GM19397 (cell line): ENCODE measurements at regions not wholly inside any gene's neighbourhood (a gene's known extent, or its start where the extent isn't known, plus 50 kb on each side); places are given as distances from the start of the nearest gene placed in this dataset.
"Not testable (repeated sequence)": the region's sequence is repeated elsewhere in the genome, so short reads cannot be mapped to it uniquely, and the experiment has no call there.

Experiments
- ATAC-seq: cut with Tn5 transposase; IDR thresholded peaks from one replicate; pipeline ENCODE4 v1.9.1; 2021; ENCODE audit warnings: mild to moderate bottlenecking, moderate library complexity; ENCODE audit not compliant: unreplicated experiment

- ATAC-seq, result no peak
These were observed 63.9 kb downstream of the MAT2B start for GRCh38 chr5:163569284-163569683.

- no peak for ATAC-seq
These were observed 66.3 kb downstream of the MAT2B start for GRCh38 chr5:163571744-163572143.

- ATAC-seq, result no peak
These were observed 69.3 kb downstream of the MAT2B start for GRCh38 chr5:163574472-163575440.

- no peak for ATAC-seq
These were observed 73.2 kb downstream of the MAT2B start for GRCh38 chr5:163578652-163579051.

GRCh38 chr5:163579729-163580128 lies 74.3 kb downstream of the MAT2B start:
- no peak for ATAC-seq

GRCh38 chr5:163580516-163580915 lies 75.1 kb downstream of the MAT2B start:
- no peak for ATAC-seq

- ATAC-seq, result not testable (repeated sequence)
These were observed 78.2 kb downstream of the MAT2B start for GRCh38 chr5:163583491-163584153.

- ATAC-seq, result no peak
These were observed 79.8 kb downstream of the MAT2B start for GRCh38 chr5:163585206-163585605.

GRCh38 chr5:163586531-163586956 lies 81.1 kb downstream of the MAT2B start:
- no peak for ATAC-seq

- no peak for ATAC-seq
These were observed 89.5 kb downstream of the MAT2B start for GRCh38 chr5:163594951-163595350.

- ATAC-seq, result no peak
These were observed 90.7 kb downstream of the MAT2B start for GRCh38 chr5:163595932-163596607.

- no peak for ATAC-seq
These were observed 91.3 kb downstream of the MAT2B start for GRCh38 chr5:163596608-163597315.

GRCh38 chr5:163604013-163604412 lies 98.6 kb downstream of the MAT2B start:
- no peak for ATAC-seq

GRCh38 chr5:163607256-163607655 lies 101.8 kb downstream of the MAT2B start:
- ATAC-seq, result no peak

GRCh38 chr5:163608621-163609020 lies 103.2 kb downstream of the MAT2B start:
- no peak for ATAC-seq

GRCh38 chr5:163609910-163610309 lies 104.5 kb downstream of the MAT2B start:
- no peak for ATAC-seq

- no peak for ATAC-seq
These were observed 107.1 kb downstream of the MAT2B start for GRCh38 chr5:163612358-163613149.

GRCh38 chr5:163613150-163613442 lies 107.7 kb downstream of the MAT2B start:
- no peak for ATAC-seq

- no peak for ATAC-seq
These were observed 109.4 kb downstream of the MAT2B start for GRCh38 chr5:163614787-163615186.

- no peak for ATAC-seq
These were observed 114.0 kb downstream of the MAT2B start for GRCh38 chr5:163619273-163619934.
